Upper lobe of left lung (tissue), 4 donors: ENCODE measurements at regions not wholly inside any gene's neighbourhood (a gene's known extent, or its start where the extent isn't known, plus 50 kb on each side); places are given as distances from the start of the nearest gene placed in this dataset.

Source experiments
- EP300 ChIP-seq, 4 donors: sonication (generic); formaldehyde crosslinking; IDR thresholded peaks; one replicate each; pipeline ENCODE4 v1.5.1; 2017; ENCODE audit warnings: antibody characterized with exemption in 4 of 4, control low read depth in 2 of 4
- POLR2A ChIP-seq, 4 donors: fragments of 450-650 bp; IDR thresholded peaks; one replicate each; pipeline ENCODE4 v1.5.1; 2016 to 2017; ENCODE audit warnings: antibody characterized with exemption in 4 of 4, mild to moderate bottlenecking in 2 of 4
- TF ChIP-seq, protein P1 (sequence below), 6 experiments: fragments of 450-650 bp in 4 of 6; fragments of 200-600 bp in 2 of 6; sonication (generic) in 2 of 6; IDR thresholded peaks; one replicate each; pipeline ENCODE4 v1.5.1; 2016 to 2019; ENCODE audit warnings: antibody characterized with exemption in 6 of 6

DNA sequence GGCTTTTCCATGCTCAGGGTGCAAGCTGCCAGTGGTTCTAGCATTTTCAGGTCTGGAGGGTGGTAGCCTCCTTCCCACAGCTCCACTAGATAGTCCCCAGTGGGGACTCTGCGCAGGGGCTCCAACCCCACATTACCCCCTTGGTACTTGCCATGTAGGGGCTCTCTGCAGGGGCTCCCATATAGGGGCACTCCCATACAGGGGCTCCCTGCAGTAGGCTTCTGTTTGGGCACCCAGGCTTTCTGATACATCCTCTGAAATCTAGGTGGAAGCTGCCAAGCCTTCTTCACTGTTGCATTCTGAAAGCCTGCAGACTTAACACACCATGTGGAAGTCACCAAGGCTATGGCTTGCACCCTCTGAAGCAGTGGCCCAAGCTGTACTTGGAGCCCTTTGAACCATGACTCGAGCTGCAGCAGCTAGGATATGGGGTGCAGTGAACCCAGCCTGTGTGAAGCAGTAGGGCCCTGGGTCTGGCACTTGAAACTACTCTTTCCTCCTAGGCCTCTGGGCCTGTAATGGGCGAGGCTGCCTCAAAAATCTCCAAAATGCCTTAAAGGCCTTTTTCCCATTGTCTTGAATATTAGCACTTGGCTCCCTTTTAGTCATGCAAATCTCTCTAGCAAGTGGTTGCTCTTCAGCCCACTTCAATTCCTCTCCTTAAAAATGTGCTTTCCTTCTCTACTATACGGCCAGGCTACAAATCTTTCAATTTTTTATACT is 96.4 kb downstream of the TPRA1 start:
- TF ChIP-seq, protein P1, sequence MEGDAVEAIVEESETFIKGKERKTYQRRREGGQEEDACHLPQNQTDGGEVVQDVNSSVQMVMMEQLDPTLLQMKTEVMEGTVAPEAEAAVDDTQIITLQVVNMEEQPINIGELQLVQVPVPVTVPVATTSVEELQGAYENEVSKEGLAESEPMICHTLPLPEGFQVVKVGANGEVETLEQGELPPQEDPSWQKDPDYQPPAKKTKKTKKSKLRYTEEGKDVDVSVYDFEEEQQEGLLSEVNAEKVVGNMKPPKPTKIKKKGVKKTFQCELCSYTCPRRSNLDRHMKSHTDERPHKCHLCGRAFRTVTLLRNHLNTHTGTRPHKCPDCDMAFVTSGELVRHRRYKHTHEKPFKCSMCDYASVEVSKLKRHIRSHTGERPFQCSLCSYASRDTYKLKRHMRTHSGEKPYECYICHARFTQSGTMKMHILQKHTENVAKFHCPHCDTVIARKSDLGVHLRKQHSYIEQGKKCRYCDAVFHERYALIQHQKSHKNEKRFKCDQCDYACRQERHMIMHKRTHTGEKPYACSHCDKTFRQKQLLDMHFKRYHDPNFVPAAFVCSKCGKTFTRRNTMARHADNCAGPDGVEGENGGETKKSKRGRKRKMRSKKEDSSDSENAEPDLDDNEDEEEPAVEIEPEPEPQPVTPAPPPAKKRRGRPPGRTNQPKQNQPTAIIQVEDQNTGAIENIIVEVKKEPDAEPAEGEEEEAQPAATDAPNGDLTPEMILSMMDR (IDR thresholded peaks at IDR 0.05), result no peak
- TF ChIP-seq POLR2A (IDR thresholded peaks at IDR 0.05) (no peak), EP300 (IDR thresholded peaks at IDR 0.05) (no peak)
